ENCODE measurements at regions not wholly inside any gene's neighbourhood (a gene's known extent, or its start where the extent isn't known, plus 50 kb on each side); places are given as distances from the start of the nearest gene placed in this dataset.

- TF ChIP-seq CTCF (conservative IDR thresholded peaks at IDR 0.05) (no peak), ZFX (IDR thresholded peaks at IDR 0.05) (no peak)
These were observed 124.9 kb upstream of the PIEZO2 start for GRCh38 chr18:11274144-11274794.
